A549 (cell line): ENCODE measurements at regions not wholly inside any gene's neighbourhood (a gene's known extent, or its start where the extent isn't known, plus 50 kb on each side); places are given as distances from the start of the nearest gene placed in this dataset.

ENCODE experiments used
- CTCF ChIP-seq: fragments of >200 bp; sonication (Bioruptor Twin); formaldehyde crosslinking; IDR thresholded peaks from 3 replicates; pipeline ENCODE4 v1.5.1; 2016
- E2F6 ChIP-seq: IDR thresholded peaks from 2 replicates; pipeline ENCODE4 v1.6.1; 2012; ENCODE audit warnings: low read depth, borderline replicate concordance
- POLR2A ChIP-seq: IDR thresholded peaks from 2 replicates; pipeline ENCODE4 v1.6.1; 2012; ENCODE audit warnings: mild to moderate bottlenecking, low read length

GRCh38 chr12:82058197-82058596 lies 299.0 kb upstream of the PPFIA2 start:
- no peak for TF ChIP-seq CTCF
- no peak for TF ChIP-seq POLR2A
- TF ChIP-seq E2F6: no peak
